SK-N-SH (cell line): ENCODE measurements at regions not wholly inside any gene's neighbourhood (a gene's known extent, or its start where the extent isn't known, plus 50 kb on each side); places are given as distances from the start of the nearest gene placed in this dataset.

Experiments used
- CTCF ChIA-PET: fragments of 300-600, 350-600 bp; formaldehyde crosslinking; extraction: SDS; loops from one replicate; lab custom pipeline; 2021; lab: Yijun Ruan, JAX
- POLR2A ChIA-PET: fragments of 350-600 bp; sonication (Branson Sonifier 250); formaldehyde crosslinking; extraction: SDS; loops from one replicate; lab custom pipeline; 2020; ENCODE audit warnings: antibody characterized with exemption, inconsistent platforms; lab: Yijun Ruan, JAX
- DNase-seq: peaks from one replicate; pipeline ENCODE4 v3.0.0; 2012
- H2AFZ ChIP-seq: fragments of 200-600 bp; sonication (generic); 2 replicates; pipeline ENCODE4 v1.8.1; 2016; ENCODE audit warnings: antibody characterized with exemption, mild to moderate bottlenecking, low read depth
- H3F3A ChIP-seq: fragments of 200-600 bp; sonication (generic); replicated peaks from 2 replicates; pipeline ENCODE3; 2016; ENCODE audit warnings: antibody characterized with exemption, mild to moderate bottlenecking; ENCODE audit not compliant: insufficient read depth
- H3K27ac ChIP-seq, 2 experiments: fragments of 200-500 bp in 1 of 2; fragments of 200-600 bp in 1 of 2; sonication (Bioruptor generic) in 1 of 2; sonication (generic), shearing (Covaris generic) in 1 of 2; 2 replicates each; pipeline versions ENCODE4 v1.5.1 to v1.6.1; 2014 to 2016; ENCODE audit warnings: low read depth in 2 of 2, inconsistent platforms in 1 of 2, low read length in 1 of 2, mild to moderate bottlenecking in 1 of 2, mixed read lengths in 1 of 2
- H3K27me3 ChIP-seq: fragments of 200-600 bp; sonication (generic), shearing (Covaris generic); 2 replicates; pipeline ENCODE4 v1.6.1; 2016; ENCODE audit warnings: mixed run types; ENCODE audit not compliant: insufficient read depth
- H3K36me3 ChIP-seq, 2 experiments: fragments of 200-500 bp in 1 of 2; fragments of 200-600 bp in 1 of 2; sonication (Bioruptor generic) in 1 of 2; sonication (generic) in 1 of 2; replicated peaks in 1 of 2; 2 replicates each; pipeline versions ENCODE3 to v1.5.1; 2014 to 2016; ENCODE audit warnings: low read length in 1 of 2, mild to moderate bottlenecking in 1 of 2; ENCODE audit not compliant: insufficient read depth in 2 of 2, control insufficient read depth in 1 of 2
- H3K4me1 ChIP-seq, 2 experiments: fragments of 200-500 bp in 1 of 2; fragments of 200-600 bp in 1 of 2; sonication (Bioruptor generic) in 1 of 2; sonication (generic), shearing (Covaris generic) in 1 of 2; 2 replicates each; pipeline versions ENCODE4 v1.5.1 to v1.6.1; 2014 to 2016; ENCODE audit warnings: low read depth in 1 of 2, low read length in 1 of 2, mixed run types in 1 of 2; ENCODE audit not compliant: insufficient read depth in 2 of 2, control insufficient read depth in 1 of 2
- H3K4me2 ChIP-seq: fragments of 200-600 bp; sonication (generic), shearing (Covaris generic); 2 replicates; pipeline ENCODE4 v1.6.1; 2017; ENCODE audit warnings: mixed run types
- H3K4me3 ChIP-seq, 2 experiments: fragments of 200-500 bp in 1 of 2; fragments of 200-600 bp in 1 of 2; sonication (Bioruptor generic) in 1 of 2; sonication (generic), shearing (Covaris generic) in 1 of 2; 2 replicates each; pipeline versions ENCODE4 v1.5.1 to v1.8.1; 2014 to 2016; ENCODE audit warnings: low read depth in 2 of 2, inconsistent platforms in 1 of 2, low read length in 1 of 2, mild to moderate bottlenecking in 1 of 2, mixed read lengths in 1 of 2, moderate library complexity in 1 of 2
- H3K79me2 ChIP-seq: fragments of 200-600 bp; sonication (generic); 2 replicates; pipeline ENCODE4 v1.8.1; 2017; ENCODE audit warnings: mild to moderate bottlenecking; ENCODE audit not compliant: insufficient read depth
- H3K9ac ChIP-seq: fragments of 200-600 bp; sonication (generic); 2 replicates; pipeline ENCODE4 v1.6.1; 2017; ENCODE audit warnings: mixed run types
- H3K9me2 ChIP-seq: fragments of 200-600 bp; sonication (generic); 2 replicates; pipeline ENCODE4 v1.6.1; 2017; ENCODE audit warnings: mixed run types
- H3K9me3 ChIP-seq: fragments of 200-600 bp; sonication (generic); 2 replicates; pipeline ENCODE4 v1.6.1; 2017; ENCODE audit warnings: mixed run types, mild to moderate bottlenecking, moderate library complexity
- H4K20me1 ChIP-seq: fragments of 200-600 bp; sonication (generic); 2 replicates; pipeline ENCODE4 v1.6.1; 2017; ENCODE audit warnings: mild to moderate bottlenecking, mixed run types; ENCODE audit not compliant: insufficient read depth
- CHD2 ChIP-seq: fragments of 150-350 bp; IDR thresholded peaks from 2 replicates; pipeline ENCODE4 v1.6.1; 2018; ENCODE audit warnings: low read length; ENCODE audit not compliant: partially characterized antibody
- ELF1 ChIP-seq: IDR thresholded peaks from 2 replicates; pipeline ENCODE4 v1.4.0; 2012
- FOSL2 ChIP-seq: IDR thresholded peaks from 2 replicates; pipeline ENCODE4 v1.4.0; 2012; ENCODE audit warnings: low read depth, mild to moderate bottlenecking, moderate library complexity, borderline replicate concordance
- FOXJ3 ChIP-seq: sonication (generic); formaldehyde crosslinking; IDR thresholded peaks from 2 replicates; pipeline ENCODE4 v1.5.1; 2020; ENCODE audit warnings: mild to moderate bottlenecking, missing genetic modification reagents
- GABPA ChIP-seq: IDR thresholded peaks from 2 replicates; pipeline ENCODE4 v1.4.0; 2012; ENCODE audit warnings: low read depth, mild to moderate bottlenecking
- MEF2A ChIP-seq: IDR thresholded peaks from 2 replicates; pipeline ENCODE4 v1.4.0; 2012; ENCODE audit warnings: low read depth, borderline replicate concordance
- MXI1 ChIP-seq: IDR thresholded peaks from 2 replicates; pipeline ENCODE4 v1.6.1; 2012; ENCODE audit warnings: mild to moderate bottlenecking, low read depth, low read length, improper control_type of control experiment
- POLR2AphosphoS5 ChIP-seq: IDR thresholded peaks from 2 replicates; pipeline ENCODE4 v1.6.1; 2012; ENCODE audit warnings: low read depth, low read length
- RAD21 ChIP-seq: IDR thresholded peaks from 2 replicates; pipeline ENCODE4 v1.6.1; 2012; ENCODE audit warnings: mild to moderate bottlenecking, low read length
- RCOR1 ChIP-seq: fragments of 150-350 bp; IDR thresholded peaks from 2 replicates; pipeline ENCODE4 v1.6.1; 2017; ENCODE audit warnings: antibody characterized with exemption, low read length
- SIN3A ChIP-seq: IDR thresholded peaks from 2 replicates; pipeline ENCODE4 v1.6.1; 2012; ENCODE audit warnings: low read depth, mild to moderate bottlenecking, low read length, moderate library complexity, borderline replicate concordance
- TAF1 ChIP-seq: IDR thresholded peaks from 2 replicates; pipeline ENCODE4 v1.6.1; 2012; ENCODE audit warnings: low read depth, mild to moderate bottlenecking, low read length, moderate library complexity, borderline replicate concordance
- TCF12 ChIP-seq: IDR thresholded peaks from 2 replicates; pipeline ENCODE4 v1.4.0; 2012
- TEAD4 ChIP-seq: IDR thresholded peaks from 2 replicates; pipeline ENCODE4 v1.4.0; 2012; ENCODE audit warnings: mild to moderate bottlenecking, borderline replicate concordance; ENCODE audit not compliant: insufficient read depth
- WGBS: methylation state at CpG from one replicate; pipeline ENCODE4 v1.1.6; 2017; ENCODE audit warnings: low lambda C conversion rate; 5-methylcytosine and 5-hydroxymethylcytosine counted together
- TF ChIP-seq, protein P1 (sequence below): IDR thresholded peaks from 2 replicates; pipeline ENCODE4 v1.6.1; 2012; ENCODE audit warnings: mild to moderate bottlenecking, low read depth, low read length, moderate library complexity
- TF ChIP-seq, protein P2 (sequence below): fragments of 200-600 bp; sonication (generic); IDR thresholded peaks from 2 replicates; pipeline ENCODE4 v1.6.1; 2017; ENCODE audit warnings: antibody characterized with exemption, mild to moderate bottlenecking, moderate library complexity
- TF ChIP-seq, protein P3 (sequence below): IDR thresholded peaks from 2 replicates; pipeline ENCODE4; 2012

DNA sequence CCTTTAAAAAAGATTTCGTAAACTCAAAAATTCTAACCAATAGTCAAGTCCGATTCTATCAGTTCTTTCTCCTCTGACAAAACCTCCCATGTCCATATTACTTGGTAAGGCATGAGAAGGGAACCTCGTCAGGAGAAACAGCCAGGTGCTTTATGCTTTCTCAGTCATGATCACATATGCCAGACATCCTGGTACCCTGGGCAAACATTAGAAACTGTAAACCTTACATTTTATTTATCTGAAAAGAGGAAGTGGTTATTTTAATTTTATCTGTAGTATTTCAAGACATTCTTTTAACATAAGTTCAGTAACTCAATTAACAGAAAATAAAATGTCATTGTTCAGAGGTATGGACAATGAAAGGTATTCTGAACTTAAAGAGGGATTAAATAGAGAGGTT lies 474.8 kb upstream of the GBE1 start:
- Histone ChIP-seq H3K4me2 (no peak overlapping the region), H3K79me2 (no peaks in the 10 kb centered on the region), H3K9ac (no peak overlapping the region), H3K4me1 (no peaks in the 10 kb centered on the region), H3F3A (no peaks in the 10 kb centered on the region), H3K4me3 (no peak overlapping the region), H3K36me3 (no peaks in the 10 kb centered on the region), H3K27me3 (no peaks in the 10 kb centered on the region), H3K27ac (no peak overlapping the region), H4K20me1 (no peaks in the 10 kb centered on the region), H3K9me3 (no peaks in the 10 kb centered on the region), H3K9me2 (no peaks in the 10 kb centered on the region), H2AFZ (no peak overlapping the region)
- ChIA-PET CTCF (no interaction called here), POLR2A (no interaction called here)
- 11% methylated on average over 3 of the region's 3 CpGs for WGBS
- TF ChIP-seq TAF1 (no peak), FOSL2 (no peak), TEAD4 (no peak), CHD2 (no peak), FOXJ3 (CRISPR knock-in tag) (no peak), POLR2AphosphoS5 (no peak)
- DNase-seq, result no peak

DNA sequence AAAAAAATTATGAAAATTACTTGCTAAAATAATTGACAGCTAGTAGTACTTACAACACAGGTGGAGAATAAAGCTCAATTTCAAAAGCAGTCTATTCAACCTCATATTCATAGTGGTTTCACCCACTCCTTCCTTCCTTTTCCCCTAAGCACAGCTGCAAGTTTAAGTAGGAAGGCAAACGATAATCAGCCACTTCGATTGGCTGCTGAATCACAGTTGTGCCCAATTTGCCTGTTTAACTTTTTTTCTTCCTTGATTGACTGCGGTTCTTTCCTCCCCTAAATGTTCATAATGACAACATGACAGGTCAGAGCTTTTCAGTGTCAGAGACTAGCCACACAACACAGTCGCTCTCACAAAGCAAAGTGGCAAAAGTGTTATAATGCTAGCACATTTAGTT lies 468.0 kb upstream of the GBE1 start:
- Histone ChIP-seq H3K4me2 (no peak overlapping the region), H3K27ac (no peak overlapping the region), H3K4me3 (no peak overlapping the region), H3K4me1 (no peaks in the 10 kb centered on the region), H4K20me1 (no peaks in the 10 kb centered on the region), H3F3A (no peaks in the 10 kb centered on the region), H2AFZ (no peak overlapping the region), H3K79me2 (no peaks in the 10 kb centered on the region), H3K9me3 (no peaks in the 10 kb centered on the region), H3K9me2 (no peaks in the 10 kb centered on the region), H3K36me3 (no peaks in the 10 kb centered on the region), H3K27me3 (no peaks in the 10 kb centered on the region), H3K9ac (no peak overlapping the region)
- CTCF ChIA-PET, result no interaction called here
- POLR2A ChIA-PET, result no interaction called here
- 19% methylated on average over 4 of the region's 4 CpGs for WGBS
- DNase-seq, result no peak
- no peak for TF ChIP-seq TCF12
- no peak for TF ChIP-seq SIN3A
- TF ChIP-seq FOXJ3 (CRISPR knock-in tag), result no peak
- TF ChIP-seq MEF2A, result no peak
- TF ChIP-seq, protein P1, sequence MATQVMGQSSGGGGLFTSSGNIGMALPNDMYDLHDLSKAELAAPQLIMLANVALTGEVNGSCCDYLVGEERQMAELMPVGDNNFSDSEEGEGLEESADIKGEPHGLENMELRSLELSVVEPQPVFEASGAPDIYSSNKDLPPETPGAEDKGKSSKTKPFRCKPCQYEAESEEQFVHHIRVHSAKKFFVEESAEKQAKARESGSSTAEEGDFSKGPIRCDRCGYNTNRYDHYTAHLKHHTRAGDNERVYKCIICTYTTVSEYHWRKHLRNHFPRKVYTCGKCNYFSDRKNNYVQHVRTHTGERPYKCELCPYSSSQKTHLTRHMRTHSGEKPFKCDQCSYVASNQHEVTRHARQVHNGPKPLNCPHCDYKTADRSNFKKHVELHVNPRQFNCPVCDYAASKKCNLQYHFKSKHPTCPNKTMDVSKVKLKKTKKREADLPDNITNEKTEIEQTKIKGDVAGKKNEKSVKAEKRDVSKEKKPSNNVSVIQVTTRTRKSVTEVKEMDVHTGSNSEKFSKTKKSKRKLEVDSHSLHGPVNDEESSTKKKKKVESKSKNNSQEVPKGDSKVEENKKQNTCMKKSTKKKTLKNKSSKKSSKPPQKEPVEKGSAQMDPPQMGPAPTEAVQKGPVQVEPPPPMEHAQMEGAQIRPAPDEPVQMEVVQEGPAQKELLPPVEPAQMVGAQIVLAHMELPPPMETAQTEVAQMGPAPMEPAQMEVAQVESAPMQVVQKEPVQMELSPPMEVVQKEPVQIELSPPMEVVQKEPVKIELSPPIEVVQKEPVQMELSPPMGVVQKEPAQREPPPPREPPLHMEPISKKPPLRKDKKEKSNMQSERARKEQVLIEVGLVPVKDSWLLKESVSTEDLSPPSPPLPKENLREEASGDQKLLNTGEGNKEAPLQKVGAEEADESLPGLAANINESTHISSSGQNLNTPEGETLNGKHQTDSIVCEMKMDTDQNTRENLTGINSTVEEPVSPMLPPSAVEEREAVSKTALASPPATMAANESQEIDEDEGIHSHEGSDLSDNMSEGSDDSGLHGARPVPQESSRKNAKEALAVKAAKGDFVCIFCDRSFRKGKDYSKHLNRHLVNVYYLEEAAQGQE, result no peak
- TF ChIP-seq GABPA, result no peak
- TF ChIP-seq, protein P2, sequence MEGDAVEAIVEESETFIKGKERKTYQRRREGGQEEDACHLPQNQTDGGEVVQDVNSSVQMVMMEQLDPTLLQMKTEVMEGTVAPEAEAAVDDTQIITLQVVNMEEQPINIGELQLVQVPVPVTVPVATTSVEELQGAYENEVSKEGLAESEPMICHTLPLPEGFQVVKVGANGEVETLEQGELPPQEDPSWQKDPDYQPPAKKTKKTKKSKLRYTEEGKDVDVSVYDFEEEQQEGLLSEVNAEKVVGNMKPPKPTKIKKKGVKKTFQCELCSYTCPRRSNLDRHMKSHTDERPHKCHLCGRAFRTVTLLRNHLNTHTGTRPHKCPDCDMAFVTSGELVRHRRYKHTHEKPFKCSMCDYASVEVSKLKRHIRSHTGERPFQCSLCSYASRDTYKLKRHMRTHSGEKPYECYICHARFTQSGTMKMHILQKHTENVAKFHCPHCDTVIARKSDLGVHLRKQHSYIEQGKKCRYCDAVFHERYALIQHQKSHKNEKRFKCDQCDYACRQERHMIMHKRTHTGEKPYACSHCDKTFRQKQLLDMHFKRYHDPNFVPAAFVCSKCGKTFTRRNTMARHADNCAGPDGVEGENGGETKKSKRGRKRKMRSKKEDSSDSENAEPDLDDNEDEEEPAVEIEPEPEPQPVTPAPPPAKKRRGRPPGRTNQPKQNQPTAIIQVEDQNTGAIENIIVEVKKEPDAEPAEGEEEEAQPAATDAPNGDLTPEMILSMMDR, result no peak
- TF ChIP-seq, protein P3, sequence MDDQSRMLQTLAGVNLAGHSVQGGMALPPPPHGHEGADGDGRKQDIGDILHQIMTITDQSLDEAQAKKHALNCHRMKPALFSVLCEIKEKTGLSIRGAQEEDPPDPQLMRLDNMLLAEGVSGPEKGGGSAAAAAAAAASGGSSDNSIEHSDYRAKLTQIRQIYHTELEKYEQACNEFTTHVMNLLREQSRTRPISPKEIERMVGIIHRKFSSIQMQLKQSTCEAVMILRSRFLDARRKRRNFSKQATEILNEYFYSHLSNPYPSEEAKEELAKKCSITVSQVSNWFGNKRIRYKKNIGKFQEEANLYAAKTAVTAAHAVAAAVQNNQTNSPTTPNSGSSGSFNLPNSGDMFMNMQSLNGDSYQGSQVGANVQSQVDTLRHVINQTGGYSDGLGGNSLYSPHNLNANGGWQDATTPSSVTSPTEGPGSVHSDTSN, result no peak
- no peak for TF ChIP-seq ELF1
- TF ChIP-seq MXI1, result no peak
- no peak for TF ChIP-seq RCOR1
- TF ChIP-seq RAD21, result no peak
- TF ChIP-seq, all 33 proteins: peak for 0
